ENCODE measurements at regions not wholly inside any gene's neighbourhood (a gene's known extent, or its start where the extent isn't known, plus 50 kb on each side); places are given as distances from the start of the nearest gene placed in this dataset.

DNA sequence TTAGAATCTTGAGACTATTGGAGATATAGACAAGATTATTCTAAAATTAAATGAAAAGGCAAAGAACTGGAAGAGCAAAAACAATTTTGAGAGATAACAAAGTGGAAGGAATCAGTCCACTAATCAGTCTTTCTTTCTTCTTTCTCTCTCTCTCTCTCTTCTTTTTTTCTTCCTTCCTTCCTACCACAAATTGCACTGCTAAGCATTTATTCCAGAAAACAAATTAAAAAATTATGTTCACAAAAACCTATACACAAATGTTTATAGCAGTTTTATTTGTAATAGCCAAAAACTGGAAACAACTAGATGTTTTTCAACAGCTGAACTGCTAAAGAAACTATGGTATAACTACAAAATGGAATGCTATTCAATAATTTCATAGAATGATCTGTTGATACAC lies 291.9 kb upstream of the FTMT start:
- no peak overlapping the region for H3K4me3 ChIP-seq (ENCODE audit: low read depth, low read length)
- TF ChIP-seq, protein P1, sequence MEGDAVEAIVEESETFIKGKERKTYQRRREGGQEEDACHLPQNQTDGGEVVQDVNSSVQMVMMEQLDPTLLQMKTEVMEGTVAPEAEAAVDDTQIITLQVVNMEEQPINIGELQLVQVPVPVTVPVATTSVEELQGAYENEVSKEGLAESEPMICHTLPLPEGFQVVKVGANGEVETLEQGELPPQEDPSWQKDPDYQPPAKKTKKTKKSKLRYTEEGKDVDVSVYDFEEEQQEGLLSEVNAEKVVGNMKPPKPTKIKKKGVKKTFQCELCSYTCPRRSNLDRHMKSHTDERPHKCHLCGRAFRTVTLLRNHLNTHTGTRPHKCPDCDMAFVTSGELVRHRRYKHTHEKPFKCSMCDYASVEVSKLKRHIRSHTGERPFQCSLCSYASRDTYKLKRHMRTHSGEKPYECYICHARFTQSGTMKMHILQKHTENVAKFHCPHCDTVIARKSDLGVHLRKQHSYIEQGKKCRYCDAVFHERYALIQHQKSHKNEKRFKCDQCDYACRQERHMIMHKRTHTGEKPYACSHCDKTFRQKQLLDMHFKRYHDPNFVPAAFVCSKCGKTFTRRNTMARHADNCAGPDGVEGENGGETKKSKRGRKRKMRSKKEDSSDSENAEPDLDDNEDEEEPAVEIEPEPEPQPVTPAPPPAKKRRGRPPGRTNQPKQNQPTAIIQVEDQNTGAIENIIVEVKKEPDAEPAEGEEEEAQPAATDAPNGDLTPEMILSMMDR (IDR thresholded peaks at IDR 0.05; ENCODE audit: low read depth, low read length, missing control alignments), result no peak
- DNase-seq (ENCODE audit: low read depth), result no peak
- in situ Hi-C loops (cut with HindIII; ENCODE audit: low sequenced_read_pairs), result no loop called here

DNA sequence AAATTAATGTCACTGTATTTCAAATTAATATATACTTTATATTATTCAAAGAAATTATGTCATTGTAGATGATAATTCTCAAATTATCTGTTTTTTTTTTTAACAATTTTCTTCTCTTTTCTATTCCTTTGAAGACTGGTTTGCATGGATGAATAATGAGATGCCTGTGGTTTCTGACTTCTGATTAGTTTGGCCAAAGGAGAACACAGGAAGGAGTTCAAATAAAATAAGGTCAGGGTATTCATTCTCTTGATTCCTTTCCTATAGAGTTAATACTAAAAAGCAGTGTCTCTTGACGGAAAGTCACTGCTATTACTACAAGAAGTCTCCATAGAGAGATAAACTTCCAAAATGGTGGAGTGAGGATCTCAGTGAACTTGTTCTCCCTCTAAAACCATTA lies 279.6 kb upstream of the FTMT start:
- peak; percentile 24 for DNase-seq (ENCODE audit: low read depth)
- in situ Hi-C loops (cut with HindIII; ENCODE audit: low sequenced_read_pairs), result no loop called here
- TF ChIP-seq, protein P1 (IDR thresholded peaks at IDR 0.05; ENCODE audit: low read depth, low read length, missing control alignments), result no peak
- H3K4me3 ChIP-seq (ENCODE audit: low read depth, low read length), result no peak overlapping the region

DNA sequence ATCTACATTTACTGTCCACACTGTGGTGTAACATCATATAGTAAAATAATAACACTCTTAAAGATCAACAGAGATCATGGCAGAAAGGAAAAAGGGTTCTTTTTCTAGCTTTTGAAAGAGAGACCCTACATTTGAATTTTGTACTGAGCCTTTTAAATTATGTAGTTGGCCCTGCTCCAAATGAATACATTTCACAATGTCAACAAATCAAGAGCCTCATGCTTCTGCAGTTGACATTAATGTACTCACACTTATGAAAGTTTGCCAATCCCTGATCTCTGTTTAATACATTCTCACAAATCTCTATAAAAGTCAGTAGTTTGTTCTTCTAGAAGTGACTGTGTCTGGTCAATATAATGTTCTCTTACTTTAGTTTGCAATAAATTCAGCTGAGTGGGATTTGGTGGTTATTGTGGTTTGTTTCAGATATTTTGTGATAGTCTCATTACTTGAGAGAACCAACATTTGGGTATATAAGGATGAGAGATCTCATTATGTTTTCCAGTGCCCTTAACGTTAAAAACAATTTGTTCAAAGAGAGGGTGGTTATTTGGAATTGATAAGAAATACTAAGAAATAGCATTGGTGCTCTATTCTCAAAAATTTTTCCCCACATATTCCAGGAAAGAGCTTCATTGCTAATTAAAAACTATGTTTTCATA lies 277.8 kb upstream of the FTMT start:
- TF ChIP-seq, protein P1 (IDR thresholded peaks at IDR 0.05; ENCODE audit: low read depth, low read length, missing control alignments), result no peak
- no peak for DNase-seq (ENCODE audit: low read depth)
- in situ Hi-C loops (cut with HindIII; ENCODE audit: low sequenced_read_pairs), result no loop called here
- H3K4me3 ChIP-seq (ENCODE audit: low read depth, low read length), result no peak overlapping the region

DNA sequence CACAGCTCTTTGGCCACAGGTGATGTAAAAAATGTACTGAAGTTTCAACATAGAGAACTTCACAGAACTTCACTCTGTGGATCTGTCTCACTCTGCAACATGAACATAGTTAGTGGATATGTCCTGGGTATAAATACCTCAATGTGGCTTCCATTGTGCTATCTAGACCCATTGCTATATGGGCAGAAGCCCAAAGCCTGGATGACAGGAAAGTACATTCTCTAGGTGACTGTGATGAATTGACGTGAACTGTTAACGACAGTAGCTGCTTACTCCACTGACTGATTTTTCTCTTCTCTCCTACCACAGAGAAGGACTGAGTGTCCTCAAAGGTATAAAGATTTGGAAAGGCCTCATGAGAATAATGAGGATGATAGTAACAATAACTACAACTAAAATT lies 270.1 kb upstream of the FTMT start:
- in situ Hi-C loops (cut with HindIII; ENCODE audit: low sequenced_read_pairs), result no loop called here
- H3K4me3 ChIP-seq (ENCODE audit: low read depth, low read length), result no peak overlapping the region
- TF ChIP-seq, protein P1 (IDR thresholded peaks at IDR 0.05; ENCODE audit: low read depth, low read length, missing control alignments), result no peak
- no peak for DNase-seq (ENCODE audit: low read depth)

DNA sequence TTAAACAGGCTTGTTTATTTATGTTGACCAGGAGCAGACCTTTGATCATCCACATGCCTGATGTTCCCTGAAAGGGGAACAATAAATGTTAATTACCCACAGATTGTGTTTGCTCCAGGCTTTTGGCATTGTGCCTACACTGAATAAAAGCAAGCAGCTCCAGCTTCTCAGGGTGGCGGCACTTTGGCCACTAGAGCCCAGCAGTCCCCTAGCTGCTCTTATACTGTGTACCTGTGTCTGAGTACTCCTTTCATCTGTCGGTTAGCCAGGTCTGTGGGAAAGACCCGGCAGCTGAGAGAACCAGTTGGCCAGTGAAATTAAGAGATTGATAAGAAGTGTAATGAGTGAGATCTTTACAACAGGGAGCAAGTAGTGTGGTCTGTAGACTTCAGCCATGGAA lies 254.8 kb upstream of the FTMT start:
- DNase-seq (ENCODE audit: low read depth), result no peak
- in situ Hi-C loops (cut with HindIII; ENCODE audit: low sequenced_read_pairs), result no loop called here
- no peak overlapping the region for H3K4me3 ChIP-seq (ENCODE audit: low read depth, low read length)
- TF ChIP-seq, protein P1 (IDR thresholded peaks at IDR 0.05; ENCODE audit: low read depth, low read length, missing control alignments), result no peak

DNA sequence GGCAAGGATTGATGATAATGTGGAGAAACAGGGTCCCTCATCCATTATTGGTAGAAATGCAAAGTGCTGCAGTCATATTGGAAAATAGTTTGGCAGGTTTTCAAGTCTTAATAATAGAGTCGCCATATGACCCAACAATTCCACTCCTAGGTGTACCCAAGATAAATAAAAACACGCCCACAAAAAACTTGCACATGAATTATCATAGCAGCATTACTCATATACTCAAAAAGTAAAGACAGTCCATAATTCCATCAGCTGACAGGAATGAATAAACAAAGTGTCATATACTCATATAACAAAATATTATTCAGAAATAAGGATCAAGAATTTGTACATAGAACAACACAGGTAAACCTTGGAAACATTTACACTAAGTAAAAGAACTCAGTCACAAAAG lies 242.9 kb upstream of the FTMT start:
- DNase-seq (ENCODE audit: low read depth), result no peak
- TF ChIP-seq, protein P1 (IDR thresholded peaks at IDR 0.05; ENCODE audit: low read depth, low read length, missing control alignments), result no peak
- in situ Hi-C loops (cut with HindIII; ENCODE audit: low sequenced_read_pairs), result no loop called here
- no peak overlapping the region for H3K4me3 ChIP-seq (ENCODE audit: low read depth, low read length)
